GM23248 (cell line): ENCODE measurements at regions not wholly inside any gene's neighbourhood (a gene's known extent, or its start where the extent isn't known, plus 50 kb on each side); places are given as distances from the start of the nearest gene placed in this dataset.

Experiments used
- EZH2 ChIP-seq: fragments of 200-600 bp; sonication (generic); IDR thresholded peaks from 2 replicates; pipeline ENCODE4 v1.6.1; 2018; ENCODE audit warnings: antibody characterized with exemption, mild to moderate bottlenecking; ENCODE audit not compliant: insufficient read depth, poor library complexity, severe bottlenecking
- EZH2phosphoT487 ChIP-seq: fragments of 200-600 bp; sonication (generic); IDR thresholded peaks from 2 replicates; pipeline ENCODE4 v1.6.1; 2018; ENCODE audit warnings: antibody characterized with exemption, moderate library complexity, mild to moderate bottlenecking, low read depth; ENCODE audit not compliant: insufficient read depth

- TF ChIP-seq EZH2phosphoT487, result no peak
- no peak for TF ChIP-seq EZH2
These were observed 763.7 kb downstream of the PDHA2 start for GRCh38 chr4:96603641-96604040.
